Right renal cortex interstitium (tissue), 3 donors: ENCODE measurements at regions not wholly inside any gene's neighbourhood (a gene's known extent, or its start where the extent isn't known, plus 50 kb on each side); places are given as distances from the start of the nearest gene placed in this dataset.
"Not testable (repeated sequence)": the region's sequence is repeated elsewhere in the genome, so short reads cannot be mapped to it uniquely, and the experiment has no call there.

Source experiments
- DNase-seq, 3 donors: peaks; one replicate each; pipeline ENCODE4 v3.0.0-alpha.2; 2013; ENCODE audit warnings: low read depth in 3 of 3, low spot score in 2 of 3

DNA sequence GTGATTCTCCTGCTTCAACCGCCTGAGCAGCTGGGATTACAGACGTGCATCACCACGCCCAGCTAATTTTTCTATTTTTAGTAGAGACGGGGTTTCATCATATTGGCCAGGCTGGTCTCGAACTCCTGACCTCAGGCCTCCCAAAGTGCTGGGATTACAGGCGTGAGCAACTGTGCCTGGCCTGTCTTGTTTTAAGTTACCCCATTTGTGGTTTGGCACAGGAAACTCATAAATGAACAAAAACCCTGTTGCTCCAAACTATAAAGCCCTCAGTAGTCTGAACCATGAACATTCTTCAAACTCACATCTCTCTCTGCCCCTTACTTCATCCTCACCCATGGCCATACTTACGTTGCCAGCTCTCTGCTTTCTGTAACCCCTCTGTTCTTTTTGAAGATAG, 61.7 kb downstream of the RHOU start:
- not testable (repeated sequence) for DNase-seq

DNA sequence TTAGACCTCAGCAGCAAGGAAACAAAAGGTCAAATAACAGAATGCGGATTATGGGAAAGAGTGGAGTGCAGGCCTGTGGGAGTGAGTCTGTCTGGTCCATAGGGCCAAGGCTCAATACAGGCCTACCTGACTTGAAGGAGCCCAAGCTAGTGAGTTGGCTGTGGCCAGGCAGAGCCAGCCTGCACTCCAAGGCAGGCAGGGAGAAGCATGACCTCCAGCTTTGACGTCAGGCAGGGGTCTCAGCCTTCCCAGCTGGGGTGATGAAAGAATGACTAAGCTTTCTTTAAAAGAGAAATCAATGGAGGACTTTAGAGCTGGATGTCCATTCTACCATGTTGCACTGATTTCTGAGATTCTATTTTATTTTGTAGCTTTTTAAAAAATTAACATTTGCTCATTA, 62.8 kb downstream of the RHOU start:
- no peak for DNase-seq

DNA sequence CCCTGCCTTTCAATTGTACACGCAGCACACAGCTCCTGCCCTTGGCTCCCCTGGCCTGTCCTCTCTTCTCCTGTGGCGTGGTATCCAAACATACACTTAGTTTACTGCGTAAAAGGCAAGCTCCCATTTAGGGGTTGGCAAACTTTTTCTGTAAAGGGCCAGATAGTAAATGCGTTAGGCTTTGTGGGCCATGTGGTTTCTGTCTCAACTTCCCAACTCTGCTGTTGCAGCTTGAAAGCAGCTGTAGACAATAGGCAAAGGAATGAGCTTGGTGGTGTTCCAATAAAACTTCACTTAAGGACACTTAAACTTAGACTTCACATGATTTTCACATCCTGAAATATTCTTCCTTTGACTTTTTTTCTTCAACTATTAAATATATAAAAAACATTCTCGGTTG, 63.3 kb downstream of the RHOU start:
- DNase-seq = peak in 1 of 3 donors; percentile 48

DNA sequence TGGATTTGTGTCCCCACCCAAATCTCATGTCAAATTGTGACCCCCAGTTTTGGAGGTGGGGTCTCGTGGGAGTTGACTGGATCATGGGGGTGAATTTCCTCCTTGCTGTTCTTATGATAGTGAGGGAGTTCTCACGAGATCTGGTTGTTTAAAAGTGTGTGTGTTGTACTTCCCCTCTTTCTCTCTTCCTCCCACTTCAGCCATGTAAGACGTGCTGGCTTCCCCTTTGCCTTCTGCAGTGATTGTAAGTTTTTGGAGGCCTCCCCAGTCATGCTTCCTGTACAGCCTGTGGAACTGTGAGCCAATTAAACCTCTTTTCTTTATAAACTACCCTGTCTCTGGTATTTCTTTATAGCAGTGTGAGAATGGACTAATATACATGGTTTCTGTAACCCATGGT, 64.6 kb downstream of the RHOU start:
- no peak for DNase-seq

DNA sequence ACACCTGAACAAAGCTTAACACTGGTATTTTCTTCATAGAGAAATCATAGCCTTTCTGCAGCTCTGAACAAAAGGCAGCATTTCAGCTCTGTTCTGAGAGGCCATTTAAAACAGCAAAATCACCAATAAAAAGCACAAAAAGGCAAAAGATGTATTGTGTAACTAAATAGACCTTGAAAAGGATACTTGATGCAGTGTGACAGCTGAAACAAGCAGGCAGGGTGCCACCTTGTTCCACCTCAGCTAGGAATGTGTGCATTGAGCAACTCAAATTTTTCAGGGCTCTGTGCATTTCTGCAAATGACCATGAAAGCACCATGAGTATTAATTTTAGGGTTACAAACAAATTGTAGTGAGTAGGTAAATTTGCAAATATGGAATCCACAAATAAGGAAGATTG, 65.8 kb downstream of the RHOU start:
- DNase-seq = no peak

DNA sequence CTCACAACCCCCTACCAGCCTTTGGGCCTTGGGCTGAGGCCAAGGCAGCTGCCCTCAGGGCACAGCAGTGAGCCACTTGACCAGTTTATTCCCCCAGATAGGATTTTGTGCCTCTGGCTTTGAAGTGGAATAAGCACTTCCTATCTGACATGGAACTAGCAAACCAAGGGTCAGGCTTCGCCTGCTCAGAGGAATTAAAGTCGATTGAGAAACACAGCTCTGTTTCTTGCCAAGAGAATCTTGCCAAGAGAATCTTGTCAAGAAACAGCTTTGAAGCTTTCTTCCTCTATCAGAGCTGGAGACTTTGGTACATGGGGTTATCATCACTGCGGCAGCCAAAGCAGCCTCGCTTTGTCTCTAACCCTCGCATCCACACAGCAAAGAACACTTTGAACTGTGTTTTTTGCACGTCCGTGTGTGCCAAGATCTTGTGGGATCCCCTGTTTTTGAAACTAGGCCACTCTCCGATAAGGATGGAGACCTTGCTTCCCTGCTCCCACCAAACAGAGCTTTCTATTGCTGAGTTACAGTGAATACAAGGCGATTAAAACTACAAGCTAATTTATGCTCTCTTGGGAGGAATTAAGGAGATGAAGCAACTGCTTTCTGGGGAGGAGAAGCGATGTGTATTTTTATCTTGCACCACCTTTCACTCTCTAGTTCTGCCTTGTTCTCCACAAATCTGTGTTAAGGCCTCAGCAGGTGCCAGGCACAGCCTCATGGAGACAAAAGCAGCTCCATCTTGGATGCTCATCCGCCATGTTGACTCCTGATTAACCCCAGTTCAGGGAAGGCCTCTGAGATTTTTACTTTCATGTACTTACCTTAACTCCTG, 67.3 kb downstream of the RHOU start:
- DNase-seq = no peak

DNA sequence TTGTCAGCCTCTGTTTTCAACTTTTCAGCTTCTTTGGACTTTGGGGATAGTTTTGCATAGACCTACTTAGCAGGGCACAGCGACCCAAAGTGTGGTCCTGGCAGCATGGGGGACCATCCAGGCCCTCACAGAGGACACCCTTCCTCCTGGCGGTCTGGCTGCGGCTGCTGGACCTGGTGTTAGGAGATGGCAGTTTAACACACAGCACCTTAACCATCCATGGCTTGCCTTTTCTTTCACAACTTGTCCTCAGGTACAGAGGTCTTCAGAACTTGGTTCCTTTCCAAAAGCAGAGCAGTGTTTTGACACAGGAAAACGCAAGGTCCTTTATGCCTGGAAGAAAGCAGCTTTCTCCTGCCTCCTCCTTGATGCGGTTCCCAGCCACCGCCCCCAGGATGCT, 68.1 kb downstream of the RHOU start:
- no peak for DNase-seq

DNA sequence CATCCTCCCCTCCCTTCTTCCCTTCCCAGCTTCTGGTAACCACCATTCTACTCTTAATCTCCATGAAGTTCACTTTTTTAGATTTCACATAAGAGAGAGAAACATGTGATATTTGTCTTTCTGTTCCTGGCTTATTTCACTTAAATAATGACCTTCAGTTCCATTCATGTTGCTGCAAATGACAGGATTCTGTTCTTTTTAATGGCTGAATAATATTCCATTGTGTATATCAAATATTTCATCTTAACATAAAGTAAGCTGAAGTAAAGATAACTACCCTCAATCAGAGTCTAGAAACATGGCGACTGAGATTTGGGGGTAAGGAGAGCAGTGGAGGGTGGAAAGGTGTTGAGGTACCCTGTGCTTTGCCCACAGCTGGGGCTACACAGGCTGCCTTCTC, 68.9 kb downstream of the RHOU start:
- no peak for DNase-seq

DNA sequence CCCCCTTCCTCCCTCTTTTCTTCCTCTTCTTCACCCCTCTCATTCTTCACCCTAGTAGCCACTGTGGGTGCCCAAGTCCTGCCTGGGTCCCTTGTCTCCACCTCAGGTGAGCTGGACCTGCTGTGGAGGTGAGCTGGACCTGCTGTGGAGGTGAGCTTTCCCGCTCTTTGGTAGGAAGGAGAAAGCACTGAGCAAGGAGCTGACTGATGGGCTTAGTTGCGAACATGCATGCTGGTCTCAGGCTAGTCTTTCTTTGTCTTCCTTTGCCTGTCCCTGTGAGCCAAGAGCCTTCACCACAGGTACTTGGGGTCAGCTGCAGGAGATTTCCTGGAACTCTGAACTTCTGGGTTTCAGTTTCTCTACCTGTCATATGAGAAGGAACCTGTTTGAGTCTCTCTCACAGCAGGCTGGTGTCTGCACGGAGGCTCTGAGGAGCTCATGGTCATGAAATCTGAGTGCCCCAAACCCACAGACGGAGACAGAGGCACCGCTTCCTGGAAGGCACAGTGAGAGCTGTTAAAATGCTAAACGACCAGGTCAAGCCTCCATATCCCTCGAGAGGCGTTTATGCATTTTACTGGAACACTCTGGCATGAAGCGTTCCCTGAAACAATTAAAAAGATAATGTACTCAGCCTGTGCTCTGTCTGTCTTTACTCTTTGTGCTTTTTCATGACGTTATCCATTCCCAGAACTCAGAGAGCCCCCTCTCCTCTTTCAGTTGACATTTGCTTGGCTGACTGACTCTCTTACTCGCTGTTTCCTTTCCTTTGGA, 69.5 kb downstream of the RHOU start:
- peak in 1 of 3 donors; percentile 43 for DNase-seq

DNA sequence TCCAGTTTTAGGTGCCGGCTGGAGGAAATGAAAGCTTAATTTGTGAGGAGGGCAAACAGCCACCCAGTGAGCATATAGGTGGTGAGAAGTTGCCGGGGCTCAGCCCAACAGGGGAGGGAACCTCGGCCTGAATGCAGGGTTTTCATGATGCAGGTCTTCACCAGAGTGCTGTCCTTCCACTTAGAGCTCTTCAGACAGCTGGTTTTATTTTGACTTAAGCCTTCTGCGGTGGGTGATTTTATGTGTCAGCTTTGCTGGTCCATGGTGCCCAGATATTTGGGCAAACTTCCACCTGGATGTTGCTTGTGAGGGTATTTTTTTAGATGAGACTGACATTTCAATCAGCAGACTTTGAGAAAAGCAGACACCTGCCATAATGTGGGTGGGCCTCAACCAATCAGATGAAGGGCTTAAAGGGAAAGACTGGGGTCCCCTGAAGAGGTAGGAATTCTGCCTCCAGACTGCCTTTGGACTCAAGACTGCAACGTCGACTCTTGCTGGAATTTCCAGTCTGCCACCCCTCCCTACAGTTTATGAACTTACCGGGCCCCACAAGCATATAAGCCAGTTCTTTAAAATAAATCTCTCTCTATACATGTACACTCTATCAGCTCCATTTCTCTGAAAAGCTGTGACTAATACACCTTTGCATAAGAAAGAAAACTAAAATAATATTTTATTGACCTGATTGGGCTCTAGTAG, 72.8 kb downstream of the RHOU start:
- DNase-seq = no peak

DNA sequence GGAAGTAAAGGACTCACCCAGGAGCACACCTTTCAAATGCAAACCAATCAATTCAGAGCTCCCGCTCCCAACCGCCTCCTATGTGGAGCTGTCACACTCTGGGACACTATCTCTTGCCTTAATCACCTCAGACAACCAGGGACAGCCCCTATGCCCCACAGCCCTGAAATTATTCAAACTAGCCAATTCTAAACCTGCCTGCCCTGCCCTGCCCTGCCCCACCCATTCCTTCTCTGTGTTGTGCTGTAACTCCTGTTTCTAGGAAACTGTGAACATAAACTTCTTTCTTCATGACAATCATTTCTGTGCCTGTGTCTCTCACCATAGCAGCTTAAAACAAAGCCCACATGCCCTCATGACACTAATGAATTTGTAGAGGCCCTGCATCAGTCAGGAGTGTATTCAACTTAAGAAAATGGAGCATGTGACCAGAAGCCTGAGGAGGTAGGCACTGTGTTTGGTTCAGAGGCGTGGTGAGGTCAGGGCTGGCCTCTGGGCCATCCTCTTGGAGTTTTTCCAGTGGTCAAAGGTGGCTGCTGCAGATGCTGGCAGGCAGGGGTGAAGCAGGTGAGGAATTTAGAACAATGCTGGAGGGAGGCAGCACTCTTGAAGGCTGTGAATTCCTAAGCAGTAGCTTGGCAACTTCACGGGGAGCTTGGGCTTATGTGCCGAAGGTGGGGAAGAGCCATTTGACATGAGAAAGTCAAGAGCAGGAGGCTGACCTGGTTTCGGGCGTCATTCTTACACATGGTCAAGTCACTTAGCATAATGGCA, 74.5 kb downstream of the RHOU start:
- DNase-seq = no peak

DNA sequence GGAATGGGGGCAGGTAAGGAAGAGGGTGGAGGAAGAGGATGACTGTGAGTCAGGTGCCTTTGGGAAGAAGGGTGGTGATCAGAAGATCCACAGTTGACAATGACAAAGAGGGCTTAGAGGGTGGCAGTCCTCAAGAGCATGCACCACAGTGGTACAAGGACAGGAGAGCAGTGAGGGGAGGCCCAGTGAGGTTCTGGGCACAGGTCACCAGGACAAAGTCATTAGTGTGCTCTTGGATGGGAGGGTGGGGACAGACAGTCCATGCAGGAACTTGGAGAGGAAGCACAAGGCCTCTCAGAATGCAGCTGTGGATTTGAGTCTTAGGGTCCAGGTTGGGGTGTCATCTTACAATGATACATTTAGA, 75.1 kb downstream of the RHOU start:
- no peak for DNase-seq

DNA sequence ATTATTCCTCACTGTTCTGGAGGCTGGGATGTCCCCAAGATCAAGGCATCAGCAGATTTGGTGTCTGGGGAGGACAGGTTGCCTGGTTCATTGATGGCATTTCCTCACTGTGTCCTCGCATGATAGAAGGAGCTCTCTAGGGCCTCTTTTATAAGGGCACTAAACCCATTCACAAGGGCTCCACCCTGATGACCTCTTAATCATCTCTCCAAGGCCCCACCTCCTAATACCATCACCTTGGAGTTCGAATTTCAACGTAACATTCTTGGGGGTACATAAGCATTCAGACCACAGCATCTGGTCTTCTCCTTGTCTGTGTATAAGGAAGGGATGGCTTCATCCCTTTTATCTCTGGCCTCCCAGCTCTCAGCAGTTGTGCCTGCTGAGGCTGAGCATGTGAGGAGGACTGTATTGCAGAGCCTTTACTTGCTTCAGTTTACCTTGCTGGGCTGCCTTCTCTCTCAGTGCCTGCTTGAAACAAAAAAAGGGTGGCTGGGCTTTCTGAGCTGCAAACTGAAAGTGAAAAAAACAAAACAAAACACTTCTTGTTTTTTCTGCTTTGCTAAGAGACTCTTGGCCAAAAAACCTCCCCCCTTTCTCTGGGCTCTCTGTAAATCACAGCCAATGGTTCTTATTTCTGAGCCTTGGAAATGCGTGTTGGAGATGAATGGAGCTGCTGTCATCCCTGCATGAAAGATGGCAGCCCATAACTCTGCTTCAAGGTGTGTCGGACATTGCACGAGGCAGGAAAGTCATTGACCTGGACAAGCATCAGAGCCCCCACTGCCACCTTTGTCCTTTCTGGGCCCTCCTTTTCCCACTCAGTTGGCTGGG, 75.8 kb downstream of the RHOU start:
- DNase-seq = peak in 1 of 3 donors; percentile 29

DNA sequence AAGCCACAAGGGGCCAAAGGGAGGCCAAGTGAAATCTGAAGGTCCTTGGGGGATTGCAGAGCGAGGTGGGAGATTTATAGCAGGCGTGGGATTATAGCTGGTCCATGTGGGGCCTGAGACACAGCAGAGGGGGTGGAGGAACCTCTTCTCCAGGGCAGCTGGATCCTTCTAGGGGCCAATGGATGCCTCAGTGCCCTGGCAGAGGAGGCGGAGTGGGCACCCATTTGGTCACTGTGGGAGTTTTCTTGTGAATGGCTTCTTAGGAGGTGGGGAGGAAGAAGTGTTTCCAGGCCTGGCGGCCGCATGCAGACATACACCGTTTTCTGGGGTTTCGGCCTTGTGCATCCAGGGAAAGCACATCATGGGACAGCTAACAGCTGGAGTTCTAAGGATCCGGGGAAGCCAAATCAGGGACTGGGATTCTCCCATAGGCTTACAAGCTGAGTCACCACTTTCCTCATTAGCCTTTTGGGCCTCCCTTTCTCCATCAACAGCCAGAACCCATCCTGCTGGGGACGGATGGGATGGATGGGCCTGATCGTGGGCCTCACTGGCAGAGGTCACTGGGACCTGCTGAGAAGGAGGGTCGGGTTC, 76.5 kb downstream of the RHOU start:
- DNase-seq = no peak

DNA sequence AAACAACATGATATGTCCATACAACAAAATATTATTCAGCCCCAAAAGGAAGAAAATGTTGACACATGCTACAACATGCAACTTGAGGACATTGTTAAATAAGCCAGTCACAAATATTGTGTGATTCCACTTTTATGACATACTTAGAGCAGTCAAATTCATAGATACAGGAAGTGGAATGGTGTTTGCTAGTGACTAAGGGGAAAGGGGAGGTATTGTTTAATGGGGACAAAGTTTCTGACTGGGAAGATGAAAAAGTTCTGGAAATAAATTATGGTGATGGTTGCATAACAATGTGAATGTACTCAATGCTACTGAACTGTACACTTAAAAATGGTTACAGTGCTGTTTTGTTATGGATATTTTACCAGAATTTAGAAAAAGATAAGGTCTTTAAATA, 77.7 kb downstream of the RHOU start:
- no peak for DNase-seq

DNA sequence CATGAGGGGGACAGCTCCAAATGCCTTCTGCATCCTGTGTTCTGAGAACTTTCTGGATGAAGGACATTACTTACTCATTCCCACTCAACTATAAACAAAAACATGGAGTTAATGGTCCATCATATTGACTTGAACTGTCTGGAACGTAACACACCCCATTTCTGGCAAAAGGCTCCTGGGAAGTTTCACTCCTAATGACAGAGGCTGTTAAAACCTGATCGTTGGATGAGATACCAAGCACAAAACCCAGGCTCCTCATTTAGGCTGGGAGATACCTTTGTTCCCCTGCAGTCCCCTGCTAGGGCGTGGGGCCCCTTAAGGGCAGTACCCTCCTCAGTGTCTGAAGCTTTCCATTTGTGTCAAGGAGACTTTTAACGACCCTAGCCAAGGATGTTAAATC, 78.9 kb downstream of the RHOU start:
- DNase-seq = no peak

DNA sequence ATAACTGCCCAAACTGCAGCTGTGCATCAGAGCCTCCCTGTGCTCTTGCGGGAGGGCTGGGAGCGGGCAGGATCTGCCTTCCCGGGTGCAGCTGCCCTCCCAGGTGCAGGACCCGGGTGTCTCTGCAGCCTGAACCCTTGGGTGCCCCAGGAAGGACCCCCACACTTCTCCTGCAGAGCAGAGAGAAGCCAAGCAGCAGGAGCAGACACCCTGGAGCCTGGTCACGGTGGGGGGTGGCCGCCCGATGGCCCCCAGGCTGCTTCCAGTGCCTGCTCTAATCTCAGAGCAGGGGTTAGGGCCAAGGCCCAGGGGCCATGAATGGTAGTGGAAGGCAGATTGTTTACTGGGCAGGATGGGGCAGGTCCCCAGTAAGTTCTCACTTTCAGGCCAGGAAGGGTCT, 83.0 kb downstream of the RHOU start:
- no peak for DNase-seq

DNA sequence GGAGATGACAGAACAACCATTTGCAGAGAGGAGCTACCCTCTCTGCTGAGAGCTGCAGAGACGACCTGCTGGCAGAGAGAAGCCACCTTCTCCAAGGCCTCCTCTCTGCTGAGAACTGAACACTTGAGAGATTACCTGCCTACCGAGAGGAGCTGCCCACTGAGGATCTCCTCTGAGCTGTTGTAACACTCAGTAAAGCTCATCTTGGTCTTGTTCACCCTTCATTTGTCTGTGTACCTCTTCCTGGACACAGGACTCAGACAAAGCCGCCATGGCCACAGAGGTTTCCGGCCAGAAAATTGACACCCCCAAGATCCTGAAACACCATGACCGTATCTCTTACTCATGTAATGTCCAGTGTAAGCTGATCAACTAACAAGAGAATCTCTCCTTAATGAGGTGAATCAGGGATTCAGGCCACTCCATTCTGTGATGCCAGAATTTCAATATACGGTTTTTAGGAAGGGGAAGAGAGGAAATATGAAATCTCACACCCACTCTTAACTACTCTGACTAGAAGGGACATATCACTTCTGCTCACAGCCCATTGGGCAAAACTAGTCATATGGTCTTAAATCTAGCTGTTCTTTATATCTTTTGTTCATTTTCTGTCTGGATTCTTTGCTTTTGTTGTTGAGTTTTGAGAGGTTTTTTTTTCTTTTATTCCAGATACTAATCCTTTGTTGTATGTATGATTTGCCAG, 83.8 kb downstream of the RHOU start:
- no peak for DNase-seq

DNA sequence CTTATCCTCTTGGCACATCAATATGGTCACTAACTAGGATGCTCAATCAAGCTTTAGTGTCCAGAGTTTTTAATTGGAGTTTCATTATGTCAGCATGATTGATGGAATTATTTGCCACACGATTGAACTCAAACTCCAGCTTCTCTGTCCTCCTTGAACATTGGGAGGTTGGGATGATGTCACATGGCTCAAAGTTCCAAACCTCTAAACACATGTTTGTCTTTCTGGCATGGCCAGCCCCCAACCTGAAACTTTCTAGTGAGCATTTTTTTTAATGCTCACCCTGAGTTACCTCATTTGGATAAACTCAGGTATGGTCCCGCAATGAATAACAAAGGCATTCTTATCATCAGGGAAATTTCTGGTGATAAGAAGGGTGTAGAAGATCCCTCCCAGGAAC, 86.0 kb downstream of the RHOU start:
- no peak for DNase-seq
